Activated naive CD4-positive, alpha-beta T cell treated with anti-CD3 and anti-CD28 coated beads, Interleukin-2, amount 50 U/mL, for 24 hours (primary cell): ENCODE measurements at regions not wholly inside any gene's neighbourhood (a gene's known extent, or its start where the extent isn't known, plus 50 kb on each side); places are given as distances from the start of the nearest gene placed in this dataset.
"Not testable (repeated sequence)": the region's sequence is repeated elsewhere in the genome, so short reads cannot be mapped to it uniquely, and the experiment has no call there.

Experiments
- H3K27ac Mint-ChIP-seq: one replicate; pipeline ENCODE4 v1.8.0; 2021; ENCODE audit warnings: mild to moderate bottlenecking, mixed read lengths
- H3K27me3 Mint-ChIP-seq: one replicate; pipeline ENCODE4 v1.8.0; 2021; ENCODE audit warnings: mixed read lengths
- H3K36me3 Mint-ChIP-seq: one replicate; pipeline ENCODE4 v1.8.0; 2021; ENCODE audit warnings: mixed read lengths
- H3K4me1 Mint-ChIP-seq: one replicate; pipeline ENCODE4 v1.8.0; 2021; ENCODE audit warnings: mixed read lengths
- H3K4me3 Mint-ChIP-seq: one replicate; pipeline ENCODE4 v1.8.0; 2021; ENCODE audit warnings: mild to moderate bottlenecking, mixed read lengths
- H3K9me3 Mint-ChIP-seq: one replicate; pipeline ENCODE4 v1.8.0; 2021; ENCODE audit warnings: mixed read lengths

DNA sequence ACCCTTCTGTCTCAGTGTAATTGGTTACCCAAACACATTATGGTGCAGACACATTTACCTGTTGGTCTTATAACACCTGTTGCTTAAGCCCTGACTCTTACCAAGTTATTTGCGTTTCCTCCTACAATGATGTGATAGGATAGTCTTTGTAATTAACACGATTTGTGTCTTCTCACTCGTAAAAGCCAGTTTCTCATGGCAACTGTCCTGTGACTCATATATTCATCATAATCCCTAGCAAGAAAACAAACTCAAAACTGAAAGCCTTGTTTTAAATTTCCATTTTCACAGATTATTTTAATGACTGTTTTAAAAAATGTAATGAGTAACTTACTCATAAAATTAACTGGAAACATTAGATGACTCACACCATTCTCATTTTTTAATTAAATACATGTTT lies 495.2 kb downstream of the NLGN4X start:
- Mint-ChIP-seq H3K4me1 (no peaks in the 10 kb centered on the region), H3K9me3 (peaks cover 4% of the 10 kb centered on the region), H3K27me3 (no peaks in the 10 kb centered on the region), H3K36me3 (no peaks in the 10 kb centered on the region), H3K4me3 (no peak overlapping the region), H3K27ac (peak overlapping the region; percentile 46)

DNA sequence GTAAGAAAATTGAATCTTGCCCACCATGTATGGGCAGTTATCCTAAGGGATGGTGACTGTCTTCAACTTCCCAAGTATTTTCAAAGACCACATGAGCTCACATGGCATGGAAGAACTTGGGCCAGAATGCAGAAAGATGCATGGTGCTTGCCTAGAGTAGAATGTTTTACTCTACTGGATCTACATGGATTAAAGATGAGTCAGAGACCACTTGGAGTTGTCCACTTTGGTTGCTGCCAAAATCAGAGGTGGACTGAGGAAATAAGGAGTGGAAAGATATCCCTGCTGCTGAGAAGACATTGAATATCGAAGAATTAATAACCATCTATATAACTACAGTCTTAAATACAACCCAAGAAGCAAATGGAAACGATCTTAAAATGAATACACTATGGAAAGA lies 498.1 kb downstream of the NLGN4X start:
- Mint-ChIP-seq H3K27me3 (no peaks in the 10 kb centered on the region), H3K27ac (no peak overlapping the region), H3K36me3 (no peaks in the 10 kb centered on the region), H3K9me3 (peaks cover 4% of the 10 kb centered on the region), H3K4me3 (no peak overlapping the region), H3K4me1 (no peaks in the 10 kb centered on the region)

DNA sequence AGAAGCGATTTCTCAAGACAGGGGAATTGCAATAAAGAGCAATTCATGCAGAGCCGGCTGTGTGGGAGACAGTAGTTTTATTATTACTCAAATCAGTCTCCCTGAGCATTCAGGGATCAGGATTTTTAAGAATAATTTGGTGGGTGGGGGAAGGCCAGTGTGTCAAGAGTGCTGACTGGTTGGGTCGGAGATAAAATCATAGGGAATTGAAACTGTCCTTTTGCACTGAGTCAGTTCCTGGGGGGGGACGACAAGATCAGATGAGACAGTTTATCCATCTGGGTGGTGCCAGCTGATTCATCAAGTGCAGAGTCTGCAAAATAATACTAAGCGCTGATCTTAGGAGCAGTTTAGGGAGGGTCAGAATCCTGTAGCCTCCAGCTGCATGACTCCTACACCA lies 502.4 kb downstream of the NLGN4X start:
- no peak overlapping the region for H3K27ac Mint-ChIP-seq
- no peaks in the 10 kb centered on the region for H3K9me3 Mint-ChIP-seq
- no peaks in the 10 kb centered on the region for H3K4me1 Mint-ChIP-seq
- no peaks in the 10 kb centered on the region for H3K36me3 Mint-ChIP-seq
- H3K27me3 Mint-ChIP-seq, result no peaks in the 10 kb centered on the region
- no peak overlapping the region for H3K4me3 Mint-ChIP-seq

DNA sequence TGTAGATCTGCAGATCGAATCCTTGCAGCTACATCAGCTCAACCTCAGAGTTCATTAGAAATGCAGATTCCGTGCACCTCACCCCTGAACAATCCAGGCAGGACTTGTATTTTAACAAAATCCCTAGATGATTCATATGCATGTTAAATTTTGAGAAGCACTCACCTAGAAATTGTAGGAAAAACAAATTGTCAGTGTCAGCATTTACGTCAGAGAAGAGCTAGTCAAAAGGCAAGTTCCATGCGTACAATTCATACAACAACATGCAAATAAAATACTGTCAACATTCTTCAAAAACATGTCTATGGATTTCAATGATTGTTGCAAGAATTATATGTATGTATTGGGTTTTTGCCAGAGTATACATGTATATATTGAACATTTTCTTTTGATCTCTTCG lies 504.5 kb downstream of the NLGN4X start:
- no peaks in the 10 kb centered on the region for H3K9me3 Mint-ChIP-seq
- no peak overlapping the region for H3K27ac Mint-ChIP-seq
- no peaks in the 10 kb centered on the region for H3K4me1 Mint-ChIP-seq
- no peak overlapping the region for H3K4me3 Mint-ChIP-seq
- no peaks in the 10 kb centered on the region for H3K27me3 Mint-ChIP-seq
- no peaks in the 10 kb centered on the region for H3K36me3 Mint-ChIP-seq

DNA sequence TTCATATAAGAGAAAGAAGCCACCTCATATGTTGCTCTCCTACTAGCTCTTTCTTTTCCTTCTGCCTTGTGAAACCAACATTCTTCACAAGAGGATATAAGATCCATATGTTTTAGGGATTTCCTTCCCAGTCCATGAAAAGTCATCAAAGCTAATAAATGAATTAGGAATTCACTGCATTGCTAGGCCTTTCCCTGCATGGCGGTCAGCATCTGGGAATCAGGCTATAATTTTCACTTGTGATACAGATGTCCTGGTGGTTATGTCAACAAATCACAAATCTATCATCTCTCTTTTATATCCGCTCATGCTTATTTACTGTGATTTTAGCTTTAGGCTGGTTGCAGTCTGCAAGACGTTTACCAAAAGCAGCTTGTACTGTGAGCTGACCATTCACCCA lies 510.0 kb downstream of the NLGN4X start:
- Mint-ChIP-seq H3K4me3 (no peak overlapping the region), H3K4me1 (no peaks in the 10 kb centered on the region), H3K9me3 (no peaks in the 10 kb centered on the region), H3K36me3 (no peaks in the 10 kb centered on the region), H3K27me3 (no peaks in the 10 kb centered on the region), H3K27ac (no peak overlapping the region)

DNA sequence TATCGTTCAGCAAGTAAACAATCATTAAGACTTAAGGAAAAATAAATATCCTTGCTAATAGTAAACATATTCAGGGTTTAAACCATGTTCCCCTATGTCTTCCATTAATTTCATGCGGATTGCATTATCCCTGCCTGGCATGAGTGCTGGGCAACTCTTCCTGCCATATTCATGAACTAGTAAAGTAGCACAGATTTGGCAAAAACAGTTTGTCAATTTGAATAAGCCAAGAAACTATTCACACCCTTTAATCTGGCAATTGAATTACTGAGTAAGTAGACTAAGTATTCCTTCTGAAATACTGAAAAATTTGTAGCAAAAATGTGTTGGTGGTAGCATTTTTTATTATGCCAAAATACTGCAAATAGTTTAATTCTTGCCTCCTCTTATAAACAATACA lies 512.0 kb downstream of the NLGN4X start:
- Mint-ChIP-seq H3K9me3 (no peaks in the 10 kb centered on the region), H3K4me1 (no peaks in the 10 kb centered on the region), H3K27ac (no peak overlapping the region), H3K36me3 (no peaks in the 10 kb centered on the region), H3K27me3 (no peaks in the 10 kb centered on the region), H3K4me3 (no peak overlapping the region)

DNA sequence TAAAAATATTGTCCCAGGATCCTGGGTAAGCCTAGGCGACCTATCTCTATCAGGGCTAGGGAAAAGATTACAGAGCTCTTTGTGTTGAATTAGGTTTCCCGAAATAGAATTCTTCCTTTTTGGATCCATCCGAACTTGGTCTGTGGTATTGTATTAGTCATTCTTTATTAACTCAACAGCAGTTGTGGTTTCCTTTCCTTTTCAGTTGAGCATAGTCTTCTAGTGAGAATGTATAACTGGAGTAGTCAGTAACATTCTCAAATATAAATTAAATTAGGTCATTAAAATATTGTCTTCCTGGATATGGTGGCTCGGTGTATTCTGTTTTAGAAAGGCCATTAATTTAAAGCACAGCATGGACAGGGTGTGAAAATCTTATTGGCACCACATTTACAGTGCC lies 520.4 kb downstream of the NLGN4X start:
- no peaks in the 10 kb centered on the region for H3K36me3 Mint-ChIP-seq
- H3K27ac Mint-ChIP-seq, result no peak overlapping the region
- no peaks in the 10 kb centered on the region for H3K9me3 Mint-ChIP-seq
- H3K27me3 Mint-ChIP-seq, result no peaks in the 10 kb centered on the region
- H3K4me1 Mint-ChIP-seq, result no peaks in the 10 kb centered on the region
- H3K4me3 Mint-ChIP-seq, result no peak overlapping the region

DNA sequence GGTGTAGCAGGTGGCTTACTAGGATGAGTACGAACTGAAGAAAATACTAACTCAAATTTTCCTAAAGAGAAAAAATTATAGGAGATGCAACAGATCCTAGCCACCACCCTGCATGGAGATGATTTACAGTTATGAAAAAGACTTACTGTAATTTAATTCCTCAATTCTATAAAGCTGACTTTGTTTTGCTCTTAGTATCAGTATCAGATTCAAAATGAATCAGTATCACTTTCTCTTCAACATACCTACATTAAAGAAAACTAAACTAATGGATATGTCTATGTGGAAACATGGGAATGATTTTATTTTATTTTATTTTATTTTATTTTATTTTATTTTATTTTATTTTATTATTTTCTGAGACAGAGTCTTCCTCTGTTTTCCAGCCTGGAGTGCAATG lies 525.8 kb downstream of the NLGN4X start:
- H3K36me3 Mint-ChIP-seq, result no peaks in the 10 kb centered on the region
- H3K4me1 Mint-ChIP-seq, result no peaks in the 10 kb centered on the region
- H3K27me3 Mint-ChIP-seq, result no peaks in the 10 kb centered on the region
- no peak overlapping the region for H3K4me3 Mint-ChIP-seq
- no peaks in the 10 kb centered on the region for H3K9me3 Mint-ChIP-seq
- no peak overlapping the region for H3K27ac Mint-ChIP-seq

DNA sequence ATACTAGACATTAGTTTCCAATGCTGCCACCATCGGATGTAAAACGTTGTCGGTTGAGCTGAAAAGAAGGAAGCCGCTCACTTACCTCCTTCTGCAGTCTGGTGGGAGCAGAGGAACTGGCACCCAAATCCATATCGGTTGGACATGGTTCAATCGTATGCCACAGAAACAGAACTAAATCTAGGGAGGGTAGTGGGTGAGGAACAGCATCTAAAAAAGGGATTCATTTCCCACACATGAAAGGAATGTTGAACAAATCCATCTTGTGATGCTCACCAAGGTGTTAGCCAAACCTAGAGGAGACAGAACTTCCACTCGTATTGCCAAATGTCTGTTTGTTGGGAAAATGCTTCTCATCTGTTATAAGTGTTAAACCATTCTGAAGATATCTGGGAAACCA lies 532.7 kb downstream of the NLGN4X start:
- Mint-ChIP-seq H3K27ac (no peak overlapping the region), H3K9me3 (no peaks in the 10 kb centered on the region), H3K27me3 (no peaks in the 10 kb centered on the region), H3K4me3 (no peak overlapping the region), H3K36me3 (no peaks in the 10 kb centered on the region), H3K4me1 (no peaks in the 10 kb centered on the region)

DNA sequence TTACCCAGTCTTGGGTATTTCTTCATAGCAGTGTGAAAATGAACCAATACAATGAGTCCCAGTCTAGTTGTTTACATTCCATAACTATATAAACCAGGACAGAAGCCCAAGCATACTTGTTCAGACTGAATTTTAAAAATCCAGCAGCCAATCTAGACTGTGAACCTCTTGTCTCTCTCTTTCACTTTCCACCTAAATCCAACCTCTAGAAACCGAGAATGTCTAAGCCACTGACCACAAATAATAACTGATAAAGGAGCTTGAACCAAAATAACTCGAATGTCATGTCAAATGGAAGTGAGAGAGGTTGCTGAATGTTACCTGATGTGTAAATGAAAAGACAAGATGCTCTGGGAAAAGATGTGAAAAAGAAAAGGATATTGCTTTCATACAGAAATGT lies 544.7 kb downstream of the NLGN4X start:
- H3K36me3 Mint-ChIP-seq, result no peaks in the 10 kb centered on the region

DNA sequence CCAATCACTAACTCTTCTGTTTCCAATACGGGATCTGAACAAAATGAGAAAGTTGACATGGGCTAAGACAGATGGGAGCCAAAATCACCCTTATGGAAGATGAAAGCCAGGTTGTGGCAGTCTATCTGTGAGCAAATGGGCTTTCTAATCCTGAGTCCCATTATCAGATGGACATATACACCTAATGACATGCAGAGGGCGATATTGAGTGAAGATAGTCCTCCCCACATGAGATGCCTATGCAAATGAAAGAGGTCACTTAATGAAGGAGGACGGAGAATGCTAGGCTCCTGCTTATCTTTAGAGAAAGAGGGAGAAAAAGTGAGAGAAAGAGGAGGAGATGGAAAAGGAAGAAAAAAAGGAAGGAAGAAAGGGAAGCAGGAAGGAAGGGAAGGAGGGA lies 547.5 kb downstream of the NLGN4X start:
- H3K9me3 Mint-ChIP-seq, result no peaks in the 10 kb centered on the region
- no peaks in the 10 kb centered on the region for H3K4me1 Mint-ChIP-seq
- no peak overlapping the region for H3K27ac Mint-ChIP-seq
- no peak overlapping the region for H3K4me3 Mint-ChIP-seq
- H3K36me3 Mint-ChIP-seq, result no peaks in the 10 kb centered on the region
- no peaks in the 10 kb centered on the region for H3K27me3 Mint-ChIP-seq

More for the DNA sequence above, 544.7 kb downstream of the NLGN4X start:
- Mint-ChIP-seq H3K9me3 (no peaks in the 10 kb centered on the region), H3K4me3 (no peak overlapping the region), H3K4me1 (no peaks in the 10 kb centered on the region), H3K27ac (no peak overlapping the region), H3K27me3 (no peaks in the 10 kb centered on the region)

DNA sequence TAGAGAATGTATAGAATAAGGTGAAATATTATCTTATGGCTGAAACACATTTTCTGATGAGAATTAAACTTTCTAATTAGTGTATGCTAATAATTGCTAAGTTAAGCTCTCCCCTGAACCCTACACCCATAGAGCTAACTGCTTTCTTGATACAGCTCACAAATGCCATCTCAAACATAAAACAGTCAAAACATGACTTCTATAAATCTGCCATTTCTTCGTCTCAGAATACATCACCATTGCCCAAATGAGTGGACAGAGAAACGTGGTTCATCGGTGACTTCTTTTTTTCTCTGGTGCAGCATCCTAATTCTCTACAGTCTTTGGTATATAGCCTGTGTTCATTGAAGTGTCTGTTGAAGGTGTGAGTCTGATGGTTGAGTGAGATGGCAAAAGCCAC lies 554.6 kb downstream of the NLGN4X start:
- no peaks in the 10 kb centered on the region for H3K27me3 Mint-ChIP-seq
- H3K9me3 Mint-ChIP-seq, result no peaks in the 10 kb centered on the region
- H3K36me3 Mint-ChIP-seq, result no peaks in the 10 kb centered on the region
- no peak overlapping the region for H3K27ac Mint-ChIP-seq
- no peaks in the 10 kb centered on the region for H3K4me1 Mint-ChIP-seq
- no peak overlapping the region for H3K4me3 Mint-ChIP-seq

DNA sequence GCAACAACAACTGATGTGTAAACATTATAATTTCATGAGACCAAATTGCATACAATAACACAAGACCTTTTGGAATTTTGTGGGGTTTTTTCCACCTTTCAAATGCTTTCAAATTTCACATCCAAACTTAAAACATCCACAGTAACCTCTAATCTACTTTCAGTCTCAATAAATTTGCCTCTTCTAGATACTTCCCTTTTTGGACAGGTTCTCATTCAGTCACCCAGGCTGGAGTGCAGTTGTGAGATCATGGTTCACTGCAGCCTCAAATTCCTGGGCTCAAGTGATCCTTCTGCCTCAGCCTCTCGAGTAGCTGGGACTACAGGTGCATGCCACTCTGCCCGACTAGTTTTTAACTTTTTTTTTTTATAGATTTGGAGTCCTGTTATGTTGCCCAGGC lies 556.6 kb downstream of the NLGN4X start:
- Mint-ChIP-seq H3K27me3 (no peaks in the 10 kb centered on the region), H3K36me3 (no peaks in the 10 kb centered on the region), H3K4me3 (no peak overlapping the region)

DNA sequence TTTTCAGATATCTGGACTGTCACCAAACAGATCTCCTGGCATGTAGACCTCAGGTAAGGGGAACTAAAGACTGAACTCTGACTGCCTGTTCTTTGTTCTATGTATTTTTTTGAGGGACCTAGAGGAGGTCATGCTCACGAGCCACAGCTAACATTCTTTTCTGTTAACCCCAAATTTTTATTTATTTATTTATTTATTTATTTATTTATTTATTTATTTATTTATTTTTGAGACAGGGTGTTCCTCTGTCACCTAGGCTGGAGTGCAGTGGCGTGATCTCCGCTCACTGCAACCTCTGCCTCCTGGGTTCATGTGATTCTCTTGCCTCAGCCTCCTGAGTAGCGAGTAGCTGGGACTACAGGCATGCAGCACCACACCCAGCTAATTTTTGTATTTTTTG lies 562.0 kb downstream of the NLGN4X start:
- H3K27ac Mint-ChIP-seq, H3K4me3 Mint-ChIP-seq, H3K27me3 Mint-ChIP-seq, H3K36me3 Mint-ChIP-seq, H3K4me1 Mint-ChIP-seq, H3K9me3 Mint-ChIP-seq: not testable (repeated sequence)

More for the DNA sequence above, 556.6 kb downstream of the NLGN4X start:
- Mint-ChIP-seq H3K27ac (no peak overlapping the region), H3K4me1 (no peaks in the 10 kb centered on the region), H3K9me3 (no peaks in the 10 kb centered on the region)

DNA sequence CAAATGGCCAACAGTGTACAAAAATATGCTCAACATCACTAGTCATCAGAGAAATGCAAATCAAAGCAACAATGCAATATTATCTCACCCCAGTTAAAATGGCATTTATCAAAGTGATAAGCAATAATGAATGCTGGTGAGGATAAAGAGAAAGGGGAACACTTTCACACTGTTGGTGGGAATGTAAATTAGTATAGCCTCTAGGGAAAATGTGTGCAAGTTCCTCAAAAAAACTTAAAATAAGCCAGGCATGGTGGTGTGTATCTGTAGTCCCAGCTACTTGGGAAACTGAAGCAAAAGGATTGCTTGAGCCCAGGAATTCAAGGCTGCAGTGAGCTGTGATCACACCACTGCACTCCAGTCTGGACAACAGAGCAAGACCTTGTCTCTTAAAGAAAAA lies 572.1 kb downstream of the NLGN4X start:
- Mint-ChIP-seq H3K9me3 (no peaks in the 10 kb centered on the region), H3K4me1 (no peaks in the 10 kb centered on the region), H3K4me3 (no peak overlapping the region)

DNA sequence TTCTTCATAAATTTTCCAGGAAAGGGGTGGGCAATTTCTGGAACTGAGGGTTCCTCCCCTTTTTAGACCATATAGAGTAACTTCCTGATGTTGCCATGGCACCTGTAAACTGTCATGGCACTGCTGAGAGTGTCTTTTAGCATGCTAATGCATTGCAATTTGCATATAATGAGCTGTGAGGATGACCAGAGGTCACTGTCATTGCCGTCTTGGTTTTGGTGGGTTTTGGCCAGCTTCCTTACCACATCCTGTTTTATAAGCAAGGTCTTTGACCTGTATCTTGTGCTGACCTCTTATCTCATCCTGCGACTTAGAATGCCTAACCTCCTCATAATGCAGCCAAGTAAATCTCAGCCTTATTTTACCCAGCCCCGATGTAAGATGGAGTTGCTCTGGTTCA lies 577.8 kb downstream of the NLGN4X start:
- no peak overlapping the region for H3K27ac Mint-ChIP-seq
- H3K27me3 Mint-ChIP-seq, result no peaks in the 10 kb centered on the region
- H3K4me1 Mint-ChIP-seq, result no peaks in the 10 kb centered on the region
- no peaks in the 10 kb centered on the region for H3K9me3 Mint-ChIP-seq
- no peak overlapping the region for H3K4me3 Mint-ChIP-seq
- H3K36me3 Mint-ChIP-seq, result no peaks in the 10 kb centered on the region

More for the DNA sequence above, 572.1 kb downstream of the NLGN4X start:
- Mint-ChIP-seq H3K36me3 (no peaks in the 10 kb centered on the region), H3K27ac (no peak overlapping the region), H3K27me3 (no peaks in the 10 kb centered on the region)

DNA sequence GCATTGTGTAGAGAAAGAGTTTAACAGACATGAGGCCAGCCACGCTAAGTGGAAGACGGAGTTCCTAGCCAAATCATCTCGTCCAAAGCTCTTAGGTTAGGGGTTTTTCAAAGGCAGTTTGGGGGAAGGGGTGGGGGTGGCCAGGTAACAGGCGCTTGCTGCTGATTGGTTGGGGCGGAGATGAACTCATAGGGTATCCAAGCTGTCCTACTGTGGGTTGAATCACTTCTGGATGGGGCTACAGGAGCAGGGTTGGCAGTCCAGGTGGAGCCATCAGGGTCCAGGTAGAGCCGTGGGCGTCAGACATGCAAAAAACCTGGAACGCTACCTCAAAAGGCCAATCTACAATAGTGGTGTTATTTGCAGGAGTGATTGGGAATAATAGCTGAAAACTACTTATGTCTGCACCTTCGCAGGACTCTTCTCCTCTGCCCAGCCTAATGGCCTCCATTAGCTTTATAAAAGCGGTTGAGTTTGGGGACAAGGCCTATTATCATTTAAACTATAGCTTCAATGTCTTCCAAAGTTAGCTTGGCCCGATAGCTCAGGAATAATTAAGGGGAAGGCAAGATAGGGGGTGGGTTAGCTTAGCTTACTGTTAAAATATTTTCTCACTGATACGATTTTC lies 579.6 kb downstream of the NLGN4X start:
- Mint-ChIP-seq H3K27ac (no peak overlapping the region), H3K27me3 (no peaks in the 10 kb centered on the region), H3K4me3 (no peak overlapping the region), H3K9me3 (no peaks in the 10 kb centered on the region), H3K4me1 (no peaks in the 10 kb centered on the region), H3K36me3 (no peaks in the 10 kb centered on the region)
